Glutamatergic neuron (in vitro differentiated cells): ENCODE measurements at regions not wholly inside any gene's neighbourhood (a gene's known extent, or its start where the extent isn't known, plus 50 kb on each side); places are given as distances from the start of the nearest gene placed in this dataset.
"Not testable (repeated sequence)": the region's sequence is repeated elsewhere in the genome, so short reads cannot be mapped to it uniquely, and the experiment has no call there.

Experiments used
- DNase-seq: peaks from one replicate; pipeline ENCODE4 v3.0.0; 2022
- H3K27ac Mint-ChIP-seq: one replicate; pipeline ENCODE4 v1.8.0; 2020; ENCODE audit warnings: mild to moderate bottlenecking, mixed read lengths, inconsistent platforms; ENCODE audit not compliant: unreplicated experiment
- H3K27me3 Mint-ChIP-seq: one replicate; pipeline ENCODE4 v1.8.0; 2020; ENCODE audit warnings: mild to moderate bottlenecking, moderate library complexity, mixed read lengths, inconsistent platforms; ENCODE audit not compliant: unreplicated experiment
- H3K36me3 Mint-ChIP-seq: one replicate; pipeline ENCODE4 v1.8.0; 2020; ENCODE audit warnings: mild to moderate bottlenecking, mixed read lengths, inconsistent platforms; ENCODE audit not compliant: unreplicated experiment
- H3K4me1 Mint-ChIP-seq: one replicate; pipeline ENCODE4 v1.8.0; 2020; ENCODE audit warnings: mild to moderate bottlenecking, low read depth, mixed read lengths, inconsistent platforms; ENCODE audit not compliant: unreplicated experiment
- H3K4me3 Mint-ChIP-seq: one replicate; pipeline ENCODE4 v1.8.0; 2020; ENCODE audit warnings: mild to moderate bottlenecking, mixed read lengths, inconsistent platforms; ENCODE audit not compliant: unreplicated experiment
- H3K9me3 Mint-ChIP-seq: one replicate; pipeline ENCODE4 v1.8.0; 2020; ENCODE audit warnings: mild to moderate bottlenecking, moderate library complexity, mixed read lengths, inconsistent platforms; ENCODE audit not compliant: unreplicated experiment
- TF ChIP-seq, protein P1 (sequence below): fragments of 200-600 bp; sonication (generic); IDR thresholded peaks from one replicate; pipeline ENCODE4 v1.5.0; 2021; ENCODE audit not compliant: partially characterized antibody, unreplicated experiment

DNA sequence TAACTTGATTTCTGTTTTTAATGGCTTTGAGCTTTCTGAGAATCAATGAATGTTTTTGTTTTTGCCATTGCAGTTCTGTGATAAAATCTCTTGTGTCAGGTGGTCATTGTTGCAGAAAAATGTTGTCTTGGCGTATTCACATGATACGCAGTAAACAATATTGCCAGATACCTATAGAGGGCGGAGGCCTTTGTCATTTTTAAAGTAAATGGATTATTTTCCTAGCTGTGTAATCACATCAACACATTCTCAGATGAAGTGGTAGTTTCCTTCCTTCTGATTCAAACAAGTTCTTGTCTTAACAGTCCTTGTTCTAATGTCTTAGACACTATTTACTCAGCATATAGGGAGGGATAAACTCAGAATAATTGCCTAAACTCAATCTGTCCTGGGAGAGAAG lies 109.9 kb upstream of the DAB2 start:
- Mint-ChIP-seq H3K27ac (no peak overlapping the region), H3K4me1 (no peaks in the 10 kb centered on the region), H3K27me3 (no peaks in the 10 kb centered on the region), H3K4me3 (no peak overlapping the region), H3K36me3 (no peaks in the 10 kb centered on the region), H3K9me3 (no peaks in the 10 kb centered on the region)
- no peak for DNase-seq
- TF ChIP-seq, protein P1, sequence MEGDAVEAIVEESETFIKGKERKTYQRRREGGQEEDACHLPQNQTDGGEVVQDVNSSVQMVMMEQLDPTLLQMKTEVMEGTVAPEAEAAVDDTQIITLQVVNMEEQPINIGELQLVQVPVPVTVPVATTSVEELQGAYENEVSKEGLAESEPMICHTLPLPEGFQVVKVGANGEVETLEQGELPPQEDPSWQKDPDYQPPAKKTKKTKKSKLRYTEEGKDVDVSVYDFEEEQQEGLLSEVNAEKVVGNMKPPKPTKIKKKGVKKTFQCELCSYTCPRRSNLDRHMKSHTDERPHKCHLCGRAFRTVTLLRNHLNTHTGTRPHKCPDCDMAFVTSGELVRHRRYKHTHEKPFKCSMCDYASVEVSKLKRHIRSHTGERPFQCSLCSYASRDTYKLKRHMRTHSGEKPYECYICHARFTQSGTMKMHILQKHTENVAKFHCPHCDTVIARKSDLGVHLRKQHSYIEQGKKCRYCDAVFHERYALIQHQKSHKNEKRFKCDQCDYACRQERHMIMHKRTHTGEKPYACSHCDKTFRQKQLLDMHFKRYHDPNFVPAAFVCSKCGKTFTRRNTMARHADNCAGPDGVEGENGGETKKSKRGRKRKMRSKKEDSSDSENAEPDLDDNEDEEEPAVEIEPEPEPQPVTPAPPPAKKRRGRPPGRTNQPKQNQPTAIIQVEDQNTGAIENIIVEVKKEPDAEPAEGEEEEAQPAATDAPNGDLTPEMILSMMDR: no peak

- no peak for DNase-seq
- Mint-ChIP-seq H3K9me3 (no peaks in the 10 kb centered on the region), H3K27me3 (no peaks in the 10 kb centered on the region), H3K4me3 (no peak overlapping the region), H3K27ac (no peak overlapping the region), H3K4me1 (no peaks in the 10 kb centered on the region), H3K36me3 (no peaks in the 10 kb centered on the region)
- TF ChIP-seq, protein P1: no peak
Measured at GRCh38 chr5:39533749-39534148, 109.0 kb upstream of the DAB2 start.

DNA sequence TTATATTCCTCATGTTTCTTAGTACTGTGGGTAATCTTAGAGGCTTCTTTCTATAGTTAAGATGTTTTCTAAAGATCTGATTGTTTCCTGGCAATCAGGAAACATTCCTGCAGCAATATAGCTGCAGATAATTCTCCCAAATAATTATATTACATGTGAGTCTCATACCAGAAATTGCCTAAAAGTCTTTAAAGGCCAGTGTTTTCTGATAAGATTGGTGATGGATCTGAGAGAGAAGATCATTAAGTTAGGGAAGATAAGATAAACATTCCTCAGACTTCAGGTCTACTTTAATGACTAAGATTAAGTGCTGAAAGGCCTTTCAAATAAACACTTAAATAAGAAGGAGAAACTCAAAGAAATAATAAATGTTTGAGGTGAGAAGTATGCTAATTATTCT lies 107.7 kb upstream of the DAB2 start:
- TF ChIP-seq, protein P1: no peak
- Mint-ChIP-seq H3K36me3 (no peaks in the 10 kb centered on the region), H3K27me3 (no peaks in the 10 kb centered on the region), H3K4me3 (no peak overlapping the region), H3K27ac (no peak overlapping the region), H3K9me3 (no peaks in the 10 kb centered on the region), H3K4me1 (no peaks in the 10 kb centered on the region)
- DNase-seq: no peak

DNA sequence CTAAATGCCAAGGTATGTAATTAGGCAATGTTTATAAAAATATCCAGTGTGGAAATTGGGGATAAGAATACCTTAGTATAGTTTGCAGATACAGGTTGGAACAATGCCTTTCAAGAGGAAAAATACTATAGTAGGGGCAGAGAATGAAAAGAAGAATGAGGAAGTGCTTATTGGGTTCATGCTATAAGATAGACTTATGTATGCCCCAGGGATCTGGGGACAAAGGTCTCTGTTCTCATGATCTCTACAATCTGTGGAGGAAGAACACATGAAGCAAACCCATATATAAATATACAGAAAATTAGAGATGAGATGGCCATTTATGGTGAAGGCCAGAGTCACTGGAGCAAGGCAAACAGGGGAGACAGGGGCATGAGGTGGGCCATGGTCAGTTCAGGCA lies 106.5 kb upstream of the DAB2 start:
- H3K4me3 Mint-ChIP-seq: no peak overlapping the region
- H3K27ac Mint-ChIP-seq: no peak overlapping the region
- TF ChIP-seq, protein P1: no peak
- no peak for DNase-seq
- H3K27me3 Mint-ChIP-seq: no peaks in the 10 kb centered on the region
- no peaks in the 10 kb centered on the region for H3K4me1 Mint-ChIP-seq
- no peaks in the 10 kb centered on the region for H3K9me3 Mint-ChIP-seq
- H3K36me3 Mint-ChIP-seq: no peaks in the 10 kb centered on the region

- H3K9me3 Mint-ChIP-seq: no peaks in the 10 kb centered on the region
- H3K36me3 Mint-ChIP-seq: no peaks in the 10 kb centered on the region
- no peak overlapping the region for H3K4me3 Mint-ChIP-seq
- no peaks in the 10 kb centered on the region for H3K4me1 Mint-ChIP-seq
- TF ChIP-seq, protein P1: no peak
- no peak for DNase-seq
- H3K27ac Mint-ChIP-seq: no peak overlapping the region
- H3K27me3 Mint-ChIP-seq: peaks cover 2% of the 10 kb centered on the region
Measured at GRCh38 chr5:39526914-39527477, 102.2 kb upstream of the DAB2 start.

DNA sequence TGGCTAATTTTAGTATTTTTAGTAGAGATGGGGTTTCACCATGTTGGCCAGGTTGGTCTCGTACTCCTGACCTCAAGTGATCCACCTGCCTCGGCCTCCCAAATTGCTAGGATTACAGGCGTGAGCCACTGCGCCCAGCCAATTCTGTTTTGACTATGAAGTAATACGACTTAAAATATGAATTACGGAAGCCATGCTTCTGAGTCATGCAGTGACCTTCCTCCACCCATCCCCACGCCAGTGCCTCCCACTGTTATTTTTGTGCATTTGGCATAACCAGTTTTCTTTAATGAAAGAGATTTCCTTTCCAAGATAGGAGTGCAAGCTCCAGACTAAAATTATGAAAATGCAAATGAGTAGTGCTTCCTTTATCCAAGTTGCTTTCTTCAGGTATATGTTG lies 101.0 kb upstream of the DAB2 start:
- DNase-seq, H3K4me3 Mint-ChIP-seq, H3K36me3 Mint-ChIP-seq, H3K4me1 Mint-ChIP-seq, H3K27me3 Mint-ChIP-seq, H3K27ac Mint-ChIP-seq, H3K9me3 Mint-ChIP-seq: not testable (repeated sequence)
